NCI-H2196 treated with DMSO at 0.1 percent for 48 hours (cell line): ENCODE measurements at regions not wholly inside any gene's neighbourhood (a gene's known extent, or its start where the extent isn't known, plus 50 kb on each side); places are given as distances from the start of the nearest gene placed in this dataset.

Experiments
- DNase-seq: peaks from one replicate; lab custom pipeline; 2025; ENCODE audit not compliant: unreplicated experiment; lab: John Stamatoyannopoulos, UW

- no peak for DNase-seq
Measured at GRCh38 chr2:220154304-220154703, 526.9 kb downstream of the SLC4A3 start.

DNA sequence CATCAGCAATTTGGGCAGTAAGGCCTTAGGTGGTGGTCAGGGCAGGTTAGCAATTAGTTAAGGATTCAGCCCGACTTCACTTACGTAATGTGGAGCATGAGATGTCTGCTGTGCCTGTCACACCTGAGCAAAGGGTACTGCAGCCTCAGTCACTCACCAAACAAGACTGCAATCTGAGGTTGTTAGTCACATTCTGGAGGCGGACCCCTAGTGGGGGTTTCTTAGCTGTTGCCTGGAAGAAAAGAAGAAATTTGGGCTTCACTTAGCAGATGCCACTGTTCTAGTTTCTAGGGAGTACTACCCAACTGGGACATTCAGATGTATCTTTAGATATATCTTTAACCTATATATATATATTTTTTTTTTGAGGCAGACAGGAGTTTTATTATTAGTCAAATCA lies 529.9 kb downstream of the SLC4A3 start:
- DNase-seq: no peak

GRCh38 chr2:220159738-220160137 lies 532.3 kb downstream of the SLC4A3 start:
- no peak for DNase-seq

DNA sequence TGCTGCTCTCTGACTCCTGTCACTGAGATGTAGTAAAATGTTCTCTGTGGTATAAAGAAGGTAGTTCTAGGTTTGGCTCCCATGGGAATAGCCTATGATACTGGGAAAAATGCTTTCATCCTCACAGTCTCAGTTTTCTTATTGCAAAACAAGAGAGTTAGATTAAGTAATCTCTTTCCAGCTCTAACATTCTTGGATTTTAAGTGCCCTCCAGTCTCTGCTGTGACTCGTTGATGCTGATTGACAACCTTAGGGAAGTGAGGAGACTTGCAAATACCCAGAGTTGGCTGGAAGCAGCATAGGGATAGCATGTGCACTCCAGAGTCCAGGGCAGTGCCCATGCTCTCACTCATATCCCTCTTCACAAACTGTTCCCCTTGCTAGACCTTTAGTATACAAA lies 534.9 kb downstream of the SLC4A3 start:
- no peak for DNase-seq

GRCh38 chr2:220163486-220163885 lies 536.1 kb downstream of the SLC4A3 start:
- DNase-seq: no peak

DNA sequence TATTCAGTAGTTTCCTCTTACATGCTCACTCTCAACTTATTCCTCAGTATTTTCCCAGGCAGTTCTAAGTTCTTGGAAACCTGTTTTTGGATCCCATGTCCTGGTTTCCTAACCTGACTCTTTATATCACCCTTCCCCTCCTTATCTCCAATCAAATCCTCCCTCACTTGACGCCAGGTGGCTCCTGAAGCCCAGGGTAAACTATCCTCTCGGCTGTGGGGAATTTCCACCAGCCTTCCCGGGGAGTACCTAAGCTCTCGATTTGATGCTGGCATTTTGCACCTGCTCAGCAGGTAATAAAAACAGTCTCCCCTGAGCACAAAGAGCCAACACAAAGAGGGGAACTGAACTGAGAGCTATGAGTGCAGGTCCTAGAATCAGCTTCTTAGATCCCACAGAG lies 538.0 kb downstream of the SLC4A3 start:
- peak; percentile 38 for DNase-seq

GRCh38 chr2:220166616-220167015 lies 539.2 kb downstream of the SLC4A3 start:
- no peak for DNase-seq

DNA sequence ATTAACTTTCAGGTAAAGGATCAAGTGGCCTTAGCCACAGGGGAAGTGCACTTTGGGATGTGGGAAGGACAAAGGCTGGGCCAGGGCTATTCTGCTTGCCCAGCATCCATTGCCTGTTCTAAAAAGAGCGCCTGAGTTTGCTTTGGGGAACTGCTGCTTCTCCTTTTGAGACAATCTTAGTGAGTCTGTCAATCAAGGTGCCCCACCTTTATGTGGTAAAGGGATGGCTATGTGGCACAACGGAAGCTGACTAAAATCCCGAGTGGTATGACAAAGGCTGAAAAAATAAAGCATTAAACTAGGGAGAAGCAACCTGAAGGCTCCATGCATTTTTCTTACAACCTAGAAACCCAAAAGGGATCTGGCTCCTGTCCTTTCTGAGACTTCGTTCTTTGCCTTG lies 540.5 kb downstream of the SLC4A3 start:
- DNase-seq: no peak

GRCh38 chr2:220168891-220169546 lies 541.6 kb downstream of the SLC4A3 start:
- DNase-seq: no peak

- DNase-seq: no peak
Measured at GRCh38 chr2:220174826-220175225, 547.4 kb downstream of the SLC4A3 start.

DNA sequence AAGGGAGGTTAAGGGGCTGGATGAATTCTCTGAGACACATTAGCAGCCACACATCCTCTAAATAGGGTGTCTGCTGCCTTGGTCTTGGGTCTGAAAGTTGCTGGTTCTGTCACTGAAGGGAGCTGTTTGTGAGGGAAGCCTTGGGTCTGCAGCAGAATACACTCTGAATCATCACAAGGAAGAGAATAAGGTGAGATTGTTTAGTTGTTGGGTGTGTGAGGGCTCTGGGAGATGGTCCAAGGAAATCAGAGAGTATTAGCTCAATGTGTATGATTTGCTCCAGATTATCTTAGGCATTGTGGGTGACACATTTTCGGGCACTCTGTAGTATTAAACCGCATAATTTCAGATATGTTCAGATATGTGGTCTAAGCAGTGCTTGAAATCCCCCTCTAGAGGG lies 548.5 kb downstream of the SLC4A3 start:
- no peak for DNase-seq

DNA sequence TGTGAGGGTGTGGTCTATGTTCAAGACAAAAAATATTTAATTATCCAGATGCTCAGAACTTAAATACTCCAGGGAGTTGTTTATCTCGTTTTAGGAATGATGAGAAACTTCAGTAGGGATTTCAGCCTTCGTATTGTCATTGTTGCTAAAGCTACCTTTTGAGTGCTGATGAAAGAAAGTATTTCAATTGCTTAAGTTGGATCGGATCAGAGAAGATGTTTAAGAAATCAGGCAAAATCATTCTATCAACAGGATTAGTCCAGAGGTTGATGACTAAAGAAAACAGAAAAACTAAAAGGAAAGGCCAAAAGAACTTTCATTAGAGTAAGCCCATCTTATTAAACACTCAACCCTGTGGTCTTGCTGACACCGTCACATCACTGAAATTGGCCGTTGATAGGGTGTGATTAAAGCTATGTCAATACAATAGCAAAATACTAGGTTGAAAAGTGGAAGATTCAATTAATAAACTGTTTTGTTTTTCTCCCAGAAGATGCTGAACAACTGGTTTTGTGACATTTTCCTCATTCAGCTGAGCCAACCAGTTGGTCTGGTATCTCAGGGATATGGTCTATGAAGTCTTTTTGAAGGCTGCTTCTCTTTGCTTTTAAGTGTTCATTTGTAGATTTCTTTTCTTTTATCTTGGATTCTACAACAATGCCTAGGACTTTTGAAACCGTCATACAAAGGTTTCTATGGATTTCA lies 551.7 kb downstream of the SLC4A3 start:
- no peak for DNase-seq

DNA sequence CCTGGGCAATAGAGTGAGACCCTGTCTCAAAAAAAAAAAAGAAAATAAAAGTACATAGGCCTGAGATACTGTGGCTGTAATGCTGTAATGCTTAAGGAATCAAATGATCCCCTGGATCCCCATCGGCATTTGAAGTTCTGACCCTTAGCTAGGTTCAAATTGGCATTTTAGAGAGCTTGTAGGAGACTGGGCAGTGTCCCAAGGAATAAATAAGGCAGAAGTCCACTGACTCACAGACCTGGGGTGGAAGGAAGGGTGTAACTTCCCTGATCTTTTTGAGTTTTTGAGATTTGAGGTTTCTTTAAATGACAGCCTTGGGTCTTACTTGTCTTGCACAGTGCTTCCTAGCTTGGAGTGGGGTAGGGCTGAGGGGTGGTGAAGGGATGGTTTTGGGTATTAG lies 553.7 kb downstream of the SLC4A3 start:
- no peak for DNase-seq

- no peak for DNase-seq
Measured at GRCh38 chr2:220182790-220183189, 555.4 kb downstream of the SLC4A3 start.

DNA sequence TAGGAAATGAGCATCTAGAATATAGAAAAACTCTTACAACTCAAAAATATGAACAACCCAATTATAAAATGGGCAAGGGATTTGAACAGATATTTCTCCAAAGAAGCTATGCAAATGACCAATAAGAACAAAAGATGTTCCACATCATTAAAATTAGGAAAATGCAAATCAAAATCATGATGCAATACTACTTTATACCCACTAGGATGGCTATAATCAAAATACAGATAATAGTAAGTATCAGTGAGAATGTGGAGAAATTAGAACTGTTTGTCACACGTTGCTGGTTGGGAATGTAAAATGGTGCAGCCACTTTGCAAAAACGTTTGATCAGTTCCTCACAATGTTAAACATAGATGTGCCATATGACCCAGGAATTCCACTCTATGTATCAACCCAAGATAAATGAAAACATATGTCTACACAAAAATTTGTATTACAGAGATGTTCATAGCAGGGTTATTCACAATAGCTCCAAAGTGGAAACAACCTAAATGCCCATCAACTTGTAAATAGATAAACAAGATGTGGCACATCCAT lies 558.4 kb downstream of the SLC4A3 start:
- DNase-seq: no peak

- no peak for DNase-seq
Measured at GRCh38 chr2:220188031-220188430, 560.6 kb downstream of the SLC4A3 start.

- no peak for DNase-seq
Measured at GRCh38 chr2:220191031-220191430, 563.6 kb downstream of the SLC4A3 start.

DNA sequence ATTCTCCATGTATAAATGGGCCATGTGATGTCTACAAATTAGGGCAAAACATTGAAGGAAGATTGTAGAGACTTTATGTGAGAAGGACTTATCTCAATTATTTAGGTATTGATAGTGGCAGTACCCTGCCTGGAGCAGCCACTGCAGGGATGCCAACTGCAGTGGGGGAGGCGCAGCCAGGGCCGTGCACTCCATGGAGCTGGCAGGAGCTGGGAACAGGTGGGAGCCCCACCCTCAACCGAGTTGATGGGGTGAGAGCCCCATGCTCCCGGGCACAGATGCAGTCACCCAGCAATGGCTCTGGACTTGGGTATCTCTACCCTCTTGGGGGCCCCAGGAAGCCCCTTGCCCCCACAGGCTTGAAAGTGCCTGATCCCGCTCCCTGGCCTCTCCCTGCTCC lies 564.3 kb downstream of the SLC4A3 start:
- DNase-seq: no peak

DNA sequence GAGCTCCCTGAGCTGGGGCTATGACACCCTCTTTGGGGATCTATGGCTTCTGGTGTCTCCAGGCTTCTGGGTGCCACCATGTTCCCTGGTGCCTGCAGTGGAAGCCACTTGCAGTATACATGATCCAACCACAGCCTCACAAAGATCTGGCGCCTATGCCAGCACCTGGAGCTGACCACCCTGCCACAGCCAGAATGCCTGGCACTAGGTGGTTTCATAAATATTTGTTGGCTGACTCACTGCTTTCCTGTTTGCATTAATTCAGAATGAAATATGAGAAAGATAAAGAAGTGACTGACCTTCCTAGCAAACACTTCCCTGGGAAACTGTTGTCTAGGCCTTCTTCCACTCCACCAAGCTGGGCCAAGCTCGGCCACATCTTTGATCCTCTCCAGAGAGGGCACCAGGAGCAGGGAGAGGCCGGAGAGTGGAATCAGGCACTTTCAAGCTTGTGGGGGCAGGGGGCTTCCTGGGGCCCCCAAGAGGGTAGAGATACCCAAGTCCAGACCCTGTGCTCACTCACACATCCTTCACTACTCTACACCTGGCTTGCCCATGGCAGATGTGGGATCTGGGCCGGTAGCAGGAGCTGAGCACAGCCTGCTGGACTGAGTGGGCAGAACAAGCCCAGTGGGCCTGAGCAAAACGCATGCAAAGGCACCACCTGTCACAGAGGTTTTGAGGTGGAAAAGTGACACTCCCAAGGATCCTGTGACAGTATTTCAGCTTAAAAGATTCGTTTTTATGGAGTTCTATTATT lies 565.7 kb downstream of the SLC4A3 start:
- DNase-seq: no peak

GRCh38 chr2:220194630-220195584 lies 567.5 kb downstream of the SLC4A3 start:
- no peak for DNase-seq

GRCh38 chr2:220198896-220199295 lies 571.5 kb downstream of the SLC4A3 start:
- DNase-seq: no peak
